Stimulated activated CD4-positive, alpha-beta T cell treated with anti-CD3 and anti-CD28 coated beads, Interleukin-12 subunit alpha, Interleukin-12 subunit beta, amount 100 ng/mL, for 48 hours (primary cell): ENCODE measurements at regions not wholly inside any gene's neighbourhood (a gene's known extent, or its start where the extent isn't known, plus 50 kb on each side); places are given as distances from the start of the nearest gene placed in this dataset.
"Not testable (repeated sequence)": the region's sequence is repeated elsewhere in the genome, so short reads cannot be mapped to it uniquely, and the experiment has no call there.

Experiments
- DNase-seq, 3 donors: peaks; one replicate each; pipeline ENCODE4 v3.0.0-alpha.2; 2020; ENCODE audit warnings: low read depth in 2 of 3, low spot score in 1 of 3

DNA sequence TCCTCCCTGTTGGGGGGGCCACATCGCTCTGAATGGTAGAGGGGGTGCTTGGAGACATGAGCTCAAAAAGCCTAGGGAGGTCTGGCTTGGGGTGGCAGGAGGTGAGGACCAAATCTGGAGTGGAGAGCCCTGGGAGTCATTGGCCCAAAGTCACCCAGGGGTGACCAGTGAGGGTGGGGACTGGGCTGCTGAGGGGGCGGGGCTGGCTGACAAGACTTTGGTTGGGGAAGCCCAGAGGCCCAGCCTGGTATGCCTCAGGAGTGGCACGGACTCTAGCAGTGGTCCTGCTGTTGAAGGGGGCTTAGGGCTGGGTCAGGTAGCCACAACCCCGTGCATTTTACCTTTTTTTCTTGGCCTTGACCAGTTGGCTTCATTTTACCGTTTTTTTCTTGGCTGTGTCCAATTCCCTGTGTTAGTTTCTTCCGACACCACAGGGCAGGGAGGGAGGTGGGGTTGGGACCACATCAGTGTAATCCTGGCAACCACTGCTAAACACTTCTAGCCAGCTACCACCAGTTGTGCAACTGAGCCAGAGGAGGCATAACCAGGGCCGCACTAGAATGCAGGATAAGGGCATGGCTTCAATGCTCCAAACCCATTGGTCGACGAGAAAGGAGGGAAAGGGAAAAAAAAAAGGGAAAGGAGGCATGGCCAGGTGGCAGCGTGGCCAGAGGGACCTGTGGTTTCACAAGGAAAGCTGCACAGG lies 105.3 kb upstream of the C2CD4B start:
- DNase-seq, result no peak

DNA sequence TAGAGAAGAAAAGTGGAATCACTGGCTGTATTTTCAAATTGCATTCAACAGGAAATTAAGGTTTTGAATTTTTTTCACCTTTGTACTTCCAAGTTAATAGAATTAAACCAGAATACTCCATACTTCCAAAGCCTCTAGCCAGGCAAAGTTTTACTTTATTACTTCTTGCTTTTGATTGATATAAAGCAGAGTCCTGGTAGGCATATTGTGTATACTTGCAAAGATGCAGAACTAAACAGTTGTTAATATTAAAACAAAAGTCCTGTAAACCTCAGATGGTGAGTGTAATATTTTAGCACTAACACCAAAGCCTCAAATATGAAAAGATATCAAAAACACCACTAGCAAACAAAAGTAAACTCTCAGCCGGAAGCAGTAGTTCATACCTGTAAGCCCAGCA lies 107.2 kb upstream of the C2CD4B start:
- no peak for DNase-seq

DNA sequence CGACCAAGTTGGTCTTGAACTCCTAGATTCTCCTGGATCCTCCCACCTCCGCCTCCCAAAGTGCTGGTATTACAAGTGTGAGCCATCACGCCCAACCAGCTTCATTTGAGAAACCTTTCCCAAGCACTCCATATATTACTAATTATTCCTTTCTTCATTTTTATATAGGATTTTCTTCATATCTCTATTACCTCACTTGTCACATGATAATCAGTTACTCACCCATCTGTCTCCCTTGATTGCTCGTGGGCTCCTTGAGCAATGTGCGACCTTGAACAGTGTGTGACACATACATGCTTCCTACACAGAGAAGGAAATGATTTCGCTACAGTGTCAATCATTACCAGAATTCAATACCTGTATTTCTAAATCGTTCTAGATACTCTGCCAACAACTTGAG lies 110.7 kb upstream of the C2CD4B start:
- DNase-seq, result no peak

DNA sequence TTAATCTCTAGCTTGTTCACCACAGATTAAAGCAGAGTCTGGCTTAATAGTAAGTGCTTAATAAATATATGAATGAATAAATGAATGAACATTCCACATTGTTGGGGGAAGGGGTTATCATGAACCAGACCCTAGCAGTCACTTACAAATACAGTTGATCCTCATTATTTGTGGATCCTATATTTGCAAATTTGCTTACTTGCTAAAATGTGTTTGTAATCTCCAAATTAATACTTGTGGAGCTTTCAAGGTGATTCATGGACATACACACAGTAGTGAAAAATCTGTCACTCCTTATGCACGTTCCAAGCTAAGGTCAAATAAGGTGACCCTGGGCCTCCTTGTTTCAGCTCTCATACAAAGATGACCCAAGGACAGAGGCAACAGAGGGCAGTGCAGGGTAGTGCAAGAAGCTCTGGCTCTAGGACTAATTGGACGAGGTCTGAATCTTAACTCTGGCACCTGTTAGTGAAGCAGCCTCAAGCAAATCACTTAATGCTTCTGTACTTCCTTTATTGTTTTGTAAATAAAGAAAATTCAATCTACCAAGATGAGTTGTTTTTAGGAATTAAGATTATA lies 112.8 kb upstream of the C2CD4B start:
- no peak for DNase-seq

DNA sequence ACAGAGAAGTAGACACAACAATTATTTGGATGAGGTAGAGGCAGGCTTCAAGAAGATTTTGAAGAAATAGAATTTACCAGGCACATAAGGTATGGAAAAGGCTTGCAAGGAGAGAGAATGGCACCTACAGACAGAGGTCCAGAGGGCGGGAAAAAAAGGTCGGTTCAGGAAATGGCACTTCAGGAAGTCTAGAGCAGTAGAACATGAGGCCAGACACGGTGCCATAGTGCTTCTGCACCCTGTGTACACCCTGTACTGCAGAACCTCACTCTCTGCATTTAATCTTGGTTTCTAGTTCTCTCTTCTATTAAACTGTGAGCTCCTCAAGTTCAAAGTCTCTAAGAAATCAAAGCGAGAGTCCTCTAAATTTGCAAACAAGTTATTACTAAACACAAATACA lies 113.4 kb upstream of the C2CD4B start:
- no peak for DNase-seq

DNA sequence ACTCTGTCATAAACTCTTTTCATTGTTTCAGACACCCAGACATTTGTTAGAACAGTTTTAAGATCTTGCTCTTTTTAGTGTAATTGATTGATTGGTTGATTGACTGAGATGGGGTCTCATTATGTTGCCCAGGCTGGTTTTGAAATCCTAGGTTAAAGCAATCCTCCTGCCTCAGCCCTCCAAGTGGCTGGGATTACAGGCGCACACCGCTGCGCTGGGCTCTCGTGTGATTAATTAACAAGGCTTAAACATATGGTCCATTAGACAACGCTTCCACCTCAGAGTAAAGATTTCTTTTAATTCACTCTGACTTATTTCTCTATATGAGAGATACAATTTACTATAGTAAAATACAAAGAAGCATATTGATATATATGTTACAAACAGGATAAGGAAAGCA lies 114.0 kb upstream of the C2CD4B start:
- no peak for DNase-seq

DNA sequence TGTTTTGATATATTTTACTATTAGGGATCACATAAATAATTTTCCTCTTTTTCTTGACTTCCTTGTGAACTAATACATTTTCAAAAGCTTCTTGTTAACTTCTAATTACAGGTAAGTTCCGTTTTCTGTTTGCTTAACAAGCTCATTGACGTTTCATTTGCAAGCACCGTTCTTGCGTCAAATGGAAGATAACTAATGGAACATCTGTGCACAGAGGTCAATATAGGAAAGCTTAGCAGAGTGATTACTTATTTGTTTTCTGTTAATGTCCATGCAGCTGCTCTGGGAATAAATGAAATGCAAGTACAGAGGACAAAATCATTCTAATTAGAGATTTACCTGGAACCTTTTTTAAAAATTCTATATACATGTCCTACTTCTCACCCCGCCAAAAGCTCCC lies 115.5 kb upstream of the C2CD4B start:
- DNase-seq, result no peak

DNA sequence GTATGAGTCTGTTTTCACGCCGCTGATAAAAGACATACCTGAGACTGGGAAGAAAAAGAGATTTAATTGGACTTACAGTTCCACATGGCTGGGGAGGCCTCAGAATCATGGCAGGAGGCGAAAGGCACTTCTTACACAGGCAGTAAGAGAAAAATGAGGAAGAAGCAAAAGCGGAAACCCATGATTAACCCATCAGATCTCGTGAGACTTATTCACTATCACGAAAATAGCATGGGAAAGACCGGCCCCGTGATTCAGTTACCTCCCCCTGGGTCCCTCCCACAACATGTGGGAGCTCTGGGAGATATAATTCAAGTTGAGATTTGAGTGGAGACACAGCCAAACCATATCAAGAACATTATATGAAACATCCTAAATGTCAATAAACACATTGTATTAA lies 116.7 kb upstream of the C2CD4B start:
- not testable (repeated sequence) for DNase-seq

DNA sequence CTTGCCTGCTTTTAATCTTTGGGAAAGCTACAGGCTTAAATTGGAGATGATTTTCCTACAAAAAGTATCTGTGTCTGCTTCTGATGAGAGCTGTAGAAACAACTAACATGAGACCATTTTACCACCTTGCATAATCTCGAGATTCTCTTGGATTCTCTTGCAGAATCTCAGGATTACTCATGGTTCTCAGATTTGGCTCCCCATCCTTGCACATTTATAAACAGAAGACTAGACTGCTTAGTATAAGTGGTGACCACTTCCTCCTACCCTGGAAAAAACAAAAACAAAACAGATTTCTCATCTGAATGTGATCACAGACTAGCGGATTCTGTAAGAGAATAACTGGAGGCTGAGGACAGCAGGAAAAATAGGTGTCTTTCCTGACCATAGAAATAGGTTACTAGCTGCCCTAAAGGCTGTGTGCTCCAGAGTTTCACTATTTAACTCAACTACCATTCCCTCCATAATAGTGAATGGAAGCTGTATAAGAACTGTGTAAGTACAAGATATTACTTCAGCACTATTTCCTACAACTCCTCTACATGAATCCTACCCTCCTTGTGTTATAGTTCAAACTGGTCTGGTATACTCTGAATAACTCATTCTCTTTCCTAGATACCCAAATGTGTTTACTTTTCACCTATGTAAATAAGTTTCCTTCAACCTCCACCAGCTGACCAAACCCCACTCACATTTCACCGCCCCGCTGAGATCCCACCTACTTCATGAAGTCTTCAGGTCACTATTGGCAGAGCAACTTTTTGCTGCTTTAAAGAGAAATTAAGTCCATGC lies 122.2 kb upstream of the C2CD4B start:
- DNase-seq, result no peak

DNA sequence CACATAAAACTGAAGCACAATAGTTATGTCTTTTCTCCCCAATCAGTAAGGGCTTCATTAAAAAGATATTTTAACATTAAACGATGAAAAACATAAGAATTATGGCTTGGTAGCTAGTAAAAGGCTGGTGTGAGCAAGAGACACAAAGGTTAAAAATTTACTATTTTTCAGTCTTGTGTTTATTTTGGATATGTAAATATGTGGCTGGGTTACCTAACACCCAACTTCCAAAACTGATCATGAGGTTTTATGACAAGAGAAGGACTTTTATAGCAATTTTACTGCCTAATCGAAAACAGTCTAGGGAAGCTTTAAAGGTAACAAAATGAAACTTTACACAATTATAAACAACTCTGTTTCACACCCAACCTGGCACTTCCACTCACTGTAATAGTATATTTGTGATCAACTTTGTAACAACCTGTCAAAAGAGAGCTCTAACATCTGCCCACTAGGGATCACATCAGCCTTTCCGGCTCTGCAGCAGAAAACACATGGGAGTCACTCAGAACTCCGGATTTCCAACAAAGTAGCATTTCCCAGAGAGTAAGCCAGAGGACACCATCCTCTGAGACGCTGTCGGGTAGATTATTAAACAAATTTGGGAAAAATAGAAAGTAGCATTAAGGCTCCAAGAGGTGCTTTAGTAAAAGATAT lies 123.4 kb upstream of the C2CD4B start:
- no peak for DNase-seq

DNA sequence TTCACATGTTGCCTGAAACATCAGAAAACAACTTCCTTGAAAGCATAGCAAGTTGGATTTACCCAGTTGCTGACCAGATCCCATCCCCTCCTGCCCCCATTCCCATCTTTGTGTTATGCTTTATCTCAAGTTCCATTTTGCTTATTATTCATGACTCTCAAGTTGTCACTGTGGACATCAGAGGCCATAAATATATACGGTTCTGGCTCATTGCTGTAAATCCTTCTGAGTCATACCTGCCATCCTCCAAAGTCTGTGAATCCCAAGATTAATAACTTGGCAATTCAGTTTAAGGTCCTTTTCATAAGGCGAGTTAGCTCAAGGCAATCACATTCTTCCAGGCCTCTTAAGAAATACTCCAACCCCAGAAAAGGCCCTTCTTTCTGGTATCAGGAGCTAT lies 126.2 kb upstream of the C2CD4B start:
- DNase-seq, result no peak

DNA sequence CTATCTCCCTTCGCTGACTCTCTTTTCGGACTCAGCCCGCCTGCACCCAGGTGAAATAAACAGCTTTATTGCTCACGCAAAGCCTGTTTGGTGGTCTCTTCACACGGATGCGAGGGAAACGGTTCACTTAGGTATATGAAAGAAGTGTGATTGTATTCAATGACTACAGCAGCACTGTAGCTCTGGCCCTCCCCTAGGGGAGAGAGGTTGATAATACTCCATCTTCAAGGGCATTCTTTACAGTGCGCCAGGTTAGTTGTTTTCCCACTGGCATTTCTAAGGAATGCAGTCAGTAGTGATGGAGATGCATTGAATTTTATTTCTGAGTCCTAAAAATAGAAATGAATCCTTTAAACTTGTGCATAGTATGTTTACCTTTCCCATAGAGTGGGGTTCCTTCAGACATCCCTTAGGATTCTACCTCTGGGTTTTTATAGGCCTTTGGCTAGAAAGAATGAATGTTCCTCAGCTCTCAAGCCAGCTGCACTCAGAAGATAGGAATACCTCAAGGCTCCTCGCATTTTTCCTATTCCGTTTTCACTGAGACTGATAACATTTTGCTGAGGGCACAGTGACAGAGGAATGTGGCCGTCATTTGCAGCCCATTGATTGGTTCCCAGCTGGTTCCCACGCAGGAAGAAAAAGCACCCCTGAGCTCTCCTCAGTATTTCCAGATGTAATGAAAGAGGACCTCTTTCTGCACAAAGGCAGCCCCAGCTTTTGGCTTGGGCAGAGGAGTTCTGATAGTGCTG lies 131.8 kb upstream of the C2CD4B start:
- DNase-seq, result no peak

DNA sequence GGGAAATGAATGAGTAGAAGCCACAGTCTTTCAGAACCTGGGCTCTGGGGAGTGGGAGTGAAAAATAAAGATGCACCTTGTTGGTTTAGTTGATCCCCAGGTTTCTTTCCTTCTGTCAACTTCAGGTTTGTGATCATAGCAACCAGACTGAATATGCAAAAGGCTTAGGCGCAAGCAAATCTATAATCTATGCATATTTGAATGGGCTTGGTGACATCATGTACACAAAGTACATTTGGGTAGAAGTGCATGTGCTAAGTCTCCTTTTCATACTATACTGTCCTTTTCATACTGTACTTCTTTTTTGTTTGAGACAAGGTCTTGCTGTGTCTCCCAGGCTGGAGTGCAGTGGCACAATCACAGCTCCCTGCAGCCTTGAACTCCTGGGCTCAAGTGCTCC lies 132.4 kb upstream of the C2CD4B start:
- no peak for DNase-seq

DNA sequence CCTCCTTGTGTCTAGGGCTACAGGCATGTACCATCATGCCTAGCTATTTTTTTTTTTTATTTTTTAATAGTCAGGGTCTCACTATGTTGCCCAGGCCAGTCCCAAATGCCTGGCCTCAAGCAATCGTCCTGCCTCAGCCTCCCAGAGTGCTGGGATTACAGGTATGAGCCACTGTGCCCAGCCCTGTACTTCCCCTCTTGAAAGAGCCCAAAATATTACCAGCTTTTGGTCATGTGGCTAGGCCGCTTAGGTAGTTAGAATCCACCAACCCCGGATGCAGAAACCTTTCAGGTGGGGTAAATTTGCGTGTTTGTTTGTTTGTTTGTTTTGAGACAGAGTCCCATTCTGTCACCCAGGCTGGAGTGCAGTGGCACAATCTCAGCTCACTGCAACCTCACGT lies 132.8 kb upstream of the C2CD4B start:
- no peak for DNase-seq

DNA sequence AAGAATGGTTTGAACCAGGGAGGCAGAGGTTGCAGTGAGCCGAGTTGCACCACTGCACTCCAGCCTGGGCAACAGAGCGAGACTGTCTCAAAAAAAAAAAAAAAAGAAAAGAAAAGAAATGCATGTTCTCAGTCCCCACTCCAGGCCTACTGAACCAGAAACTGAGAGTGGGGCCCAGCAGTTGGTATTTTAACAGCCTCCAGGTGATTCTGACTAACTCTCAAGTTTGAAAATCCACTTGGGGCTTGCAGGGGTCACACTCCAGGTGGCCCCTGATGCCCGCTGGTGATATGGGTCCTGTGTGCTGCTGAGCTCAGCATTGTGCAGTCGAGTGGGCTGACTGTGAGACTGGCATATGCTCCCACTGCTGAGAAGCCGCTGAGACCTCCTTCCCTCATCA lies 133.7 kb upstream of the C2CD4B start:
- no peak for DNase-seq

DNA sequence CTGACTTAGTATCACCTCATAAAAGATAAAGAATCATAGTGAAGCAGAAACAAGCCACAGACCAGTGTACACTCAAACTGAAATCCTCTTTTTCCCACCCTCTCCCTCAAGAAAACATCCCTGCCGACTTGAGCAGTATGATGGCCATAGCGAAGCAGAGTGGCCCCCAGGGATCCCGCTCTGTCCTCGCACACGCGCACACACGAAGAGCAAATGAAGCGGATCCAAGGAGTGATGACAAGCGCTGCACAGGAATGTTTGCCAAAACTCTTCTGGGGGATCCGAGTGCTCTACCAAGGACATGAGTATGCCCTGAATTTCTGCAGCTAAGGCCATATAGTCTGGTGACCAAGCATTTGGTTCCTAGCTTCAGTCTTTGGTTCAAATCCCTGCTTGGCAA lies 134.5 kb upstream of the C2CD4B start:
- DNase-seq, result no peak

DNA sequence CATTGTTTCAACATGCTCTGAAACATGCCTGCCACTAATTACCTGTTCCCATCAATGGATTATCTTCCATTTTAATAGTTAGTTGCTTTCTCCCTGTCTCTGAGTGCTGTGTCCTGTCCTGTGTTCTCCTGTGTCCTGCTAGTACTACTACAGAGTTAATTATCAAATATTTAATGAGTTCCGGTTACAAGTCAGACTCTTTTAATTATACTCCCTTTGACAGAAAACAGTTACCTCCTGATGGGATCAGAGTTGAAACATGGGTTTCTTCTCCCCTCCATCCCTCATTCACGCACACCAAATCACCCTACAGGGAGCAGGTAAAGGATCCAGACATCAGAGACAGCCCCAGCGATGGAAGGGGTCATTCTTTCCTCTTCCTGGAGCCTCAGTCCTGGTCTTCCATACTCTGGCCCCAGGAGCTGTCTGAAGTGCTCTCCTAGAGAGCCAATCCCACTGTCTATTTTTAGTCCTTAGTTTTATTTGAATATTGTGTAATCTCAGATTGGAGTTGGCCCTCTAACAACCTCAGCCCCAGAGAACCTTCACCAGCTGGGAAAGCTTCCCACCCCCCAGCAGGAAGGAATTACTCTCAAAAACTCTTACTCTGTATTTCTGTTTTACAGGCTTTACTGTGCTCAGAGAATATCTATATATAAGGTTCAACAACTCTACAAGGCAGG lies 137.0 kb upstream of the C2CD4B start:
- DNase-seq, result no peak

DNA sequence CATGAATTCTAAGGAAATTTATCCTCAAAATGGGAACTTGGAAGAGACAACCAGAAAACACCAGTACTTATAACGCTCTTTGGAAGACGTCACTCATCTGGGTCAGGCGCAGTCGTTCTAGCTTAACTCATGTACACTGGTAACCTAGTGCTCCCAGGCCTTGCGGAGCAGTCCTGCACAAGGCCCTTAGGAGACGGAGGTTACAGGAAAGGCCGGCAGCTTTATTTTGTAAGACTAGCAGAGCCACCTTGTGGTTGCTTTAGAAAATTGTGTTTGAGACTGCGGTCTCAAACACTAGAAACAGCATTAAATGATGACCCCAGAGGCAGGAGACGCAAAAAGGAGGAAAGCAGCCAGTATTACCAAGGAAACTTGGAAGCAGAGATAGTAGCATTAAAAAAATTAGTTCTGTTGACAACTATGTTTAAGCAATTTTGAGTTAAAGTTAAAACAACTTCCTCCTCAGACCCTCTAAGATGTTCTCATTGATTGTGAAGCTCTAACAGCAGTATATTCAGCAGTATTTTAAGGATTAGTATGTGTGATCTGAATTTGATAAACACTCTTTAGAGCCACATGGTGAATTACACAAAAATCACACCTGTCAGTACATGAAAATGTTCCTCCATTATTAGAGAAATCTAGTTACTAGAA lies 141.9 kb upstream of the C2CD4B start:
- DNase-seq, result peak in 1 of 3 donors; percentile 3

DNA sequence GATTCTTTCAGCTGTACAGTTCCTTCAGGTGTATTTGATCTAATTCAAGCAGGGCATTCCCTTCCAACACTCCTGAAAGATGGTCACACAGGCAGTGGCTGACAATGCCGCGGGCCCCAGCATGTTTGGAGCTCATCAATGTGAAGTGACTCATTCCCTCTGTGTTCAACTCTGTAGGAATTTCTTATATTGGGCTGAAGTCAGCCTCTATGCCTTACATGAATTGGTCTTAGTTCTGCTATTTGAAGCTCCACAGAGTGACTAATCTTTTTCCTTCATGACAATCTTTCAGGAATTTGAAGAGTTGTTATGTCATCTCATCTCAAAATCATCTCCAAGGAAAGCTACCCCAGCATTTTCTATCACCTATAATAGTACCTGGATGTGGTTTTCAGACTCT lies 142.5 kb upstream of the C2CD4B start:
- no peak for DNase-seq

DNA sequence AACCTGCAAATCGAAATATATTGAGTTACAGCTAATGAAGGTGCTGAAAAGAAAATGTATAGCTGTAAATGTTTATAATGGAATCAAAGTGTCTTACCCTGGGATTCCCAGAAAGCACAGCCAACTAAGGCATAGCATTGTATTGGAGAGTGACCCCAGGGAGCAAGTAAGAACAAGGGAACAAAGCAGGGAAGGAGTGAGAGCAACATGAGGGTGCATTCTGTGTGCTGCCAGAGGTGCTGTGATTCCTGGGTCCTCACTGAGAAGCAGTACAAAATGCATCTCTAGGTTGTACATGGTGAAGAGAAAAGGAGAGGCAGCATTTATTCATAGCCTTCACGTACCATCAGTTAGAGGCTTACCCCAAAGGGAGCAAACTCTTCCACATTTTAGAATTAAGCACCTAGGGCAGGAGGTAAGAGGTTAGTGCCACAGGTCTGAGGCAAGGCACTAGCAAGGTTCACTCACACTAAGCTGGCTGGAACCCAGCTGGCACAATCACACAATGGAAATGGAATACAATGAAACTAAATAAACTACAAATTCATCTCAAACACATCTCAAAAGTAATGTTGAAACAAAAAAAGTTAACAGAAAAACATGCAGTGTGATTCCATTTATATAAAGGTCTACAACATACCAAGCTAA lies 151.5 kb upstream of the C2CD4B start:
- DNase-seq, result no peak
